Mucosa of rectum (tissue), 2 donors: ENCODE measurements at regions not wholly inside any gene's neighbourhood (a gene's known extent, or its start where the extent isn't known, plus 50 kb on each side); places are given as distances from the start of the nearest gene placed in this dataset.
"Not testable (repeated sequence)": the region's sequence is repeated elsewhere in the genome, so short reads cannot be mapped to it uniquely, and the experiment has no call there.

Experiments used
- H3K27ac ChIP-seq, 2 donors: one replicate each; pipeline ENCODE4 v1.7.0; 2013; ENCODE audit warnings: inconsistent platforms in 2 of 2, low read depth in 2 of 2, low read length in 2 of 2
- H3K27me3 ChIP-seq, 2 donors: one replicate each; pipeline ENCODE4 v1.7.0; 2013; ENCODE audit warnings: low read length in 2 of 2; ENCODE audit not compliant: control insufficient read depth in 2 of 2, insufficient read depth in 2 of 2
- H3K36me3 ChIP-seq, 2 donors: one replicate each; pipeline ENCODE4 v1.7.0; 2013; ENCODE audit warnings: low read length in 2 of 2; ENCODE audit not compliant: control insufficient read depth in 2 of 2, insufficient read depth in 2 of 2
- H3K4me1 ChIP-seq, 2 donors: one replicate each; pipeline ENCODE4 v1.7.0; 2013; ENCODE audit warnings: low read length in 2 of 2, mild to moderate bottlenecking in 1 of 2; ENCODE audit not compliant: control insufficient read depth in 2 of 2, insufficient read depth in 2 of 2
- H3K4me3 ChIP-seq, 2 donors: one replicate each; pipeline ENCODE4 v1.7.0; 2013; ENCODE audit warnings: low read length in 2 of 2
- H3K9ac ChIP-seq, 2 donors: one replicate each; pipeline ENCODE4 v1.7.0; 2013; ENCODE audit warnings: low read length in 2 of 2, low read depth in 1 of 2, mild to moderate bottlenecking in 1 of 2
- H3K9me3 ChIP-seq, 2 donors: one replicate each; pipeline ENCODE4 v1.7.0; 2013; ENCODE audit warnings: low read length in 2 of 2; ENCODE audit not compliant: control insufficient read depth in 2 of 2
- donor health status: healthy.
- donor health status: Normal muscosa, but diverticular disease.

DNA sequence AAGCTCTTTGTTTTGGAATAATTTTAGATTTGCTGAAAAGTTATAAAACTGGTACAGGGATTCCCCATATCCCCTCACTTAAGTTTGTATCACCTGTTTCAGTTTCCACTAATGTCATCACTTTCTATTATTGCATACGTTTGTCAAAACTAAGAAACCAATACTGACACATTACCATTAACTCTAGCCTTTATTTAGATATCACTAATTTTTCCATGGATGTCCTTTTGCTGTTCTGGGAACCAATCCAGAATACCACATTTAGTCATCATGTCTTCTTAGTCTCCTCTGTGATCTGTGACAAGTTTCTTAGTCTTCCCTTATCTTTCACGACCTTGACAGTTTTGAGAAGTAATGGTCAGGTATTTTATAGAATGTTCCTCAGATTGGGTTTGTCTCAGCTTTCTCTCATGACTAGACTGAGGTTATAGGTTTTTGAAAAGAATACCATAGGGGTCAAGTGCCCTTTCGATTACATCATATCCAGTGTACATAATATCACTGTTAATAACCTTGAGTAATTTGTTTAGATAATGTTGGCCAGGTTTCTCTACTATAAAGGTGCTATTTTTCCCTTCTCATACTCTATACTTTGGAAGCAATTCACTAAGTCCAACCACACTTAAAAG lies 51.9 kb upstream of the NMUR2 start:
- Histone ChIP-seq H3K36me3 (no peaks in the 10 kb centered on the region), H3K4me1 (no peaks in the 10 kb centered on the region), H3K27me3 (no peaks in the 10 kb centered on the region), H3K27ac (no peak overlapping the region), H3K4me3 (no peak overlapping the region), H3K9me3 (no peaks in the 10 kb centered on the region), H3K9ac (no peak overlapping the region)

DNA sequence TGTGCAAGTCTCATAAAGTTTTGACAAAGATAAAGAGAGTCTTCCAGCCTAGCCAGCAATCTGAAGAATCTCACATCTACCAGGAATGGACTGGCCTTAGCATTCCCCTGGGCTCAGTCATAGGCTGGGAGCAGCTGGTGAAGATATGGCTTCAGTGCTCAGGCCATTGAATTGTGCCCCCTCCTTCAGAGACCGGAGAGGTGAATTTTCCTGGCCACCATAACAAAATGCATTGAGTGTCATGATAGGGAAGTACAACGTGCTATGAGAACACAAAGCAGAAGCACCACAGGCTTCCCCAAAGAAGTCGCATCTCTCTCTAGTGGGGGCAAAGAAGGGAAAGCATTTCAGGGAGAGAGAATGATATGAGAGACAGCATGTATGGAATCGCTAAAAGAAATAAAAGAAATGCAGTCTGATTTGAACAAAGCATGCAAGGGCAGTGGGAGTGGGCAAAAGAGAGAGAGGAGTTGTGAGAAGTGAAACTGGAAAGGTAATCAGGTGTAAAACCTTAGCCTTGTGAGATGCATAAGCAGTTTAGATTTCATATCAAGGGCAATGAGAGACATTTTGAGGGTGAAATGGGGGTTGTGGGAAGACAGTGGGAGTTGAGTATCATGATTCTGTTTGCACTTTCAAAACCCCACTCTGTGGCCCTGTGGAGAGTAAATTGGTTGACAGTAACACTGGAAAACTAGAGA lies 57.1 kb upstream of the NMUR2 start:
- Histone ChIP-seq H3K9me3 (no peaks in the 10 kb centered on the region), H3K36me3 (no peaks in the 10 kb centered on the region), H3K4me3 (no peak overlapping the region), H3K27ac (no peak overlapping the region), H3K4me1 (no peaks in the 10 kb centered on the region), H3K27me3 (no peaks in the 10 kb centered on the region), H3K9ac (no peak overlapping the region)

- Histone ChIP-seq H3K9me3 (no peaks in the 10 kb centered on the region), H3K27me3 (no peaks in the 10 kb centered on the region), H3K4me1 (no peaks in the 10 kb centered on the region)
Observed at GRCh38 chr5:152464048-152464447, 59.0 kb upstream of the NMUR2 start.

DNA sequence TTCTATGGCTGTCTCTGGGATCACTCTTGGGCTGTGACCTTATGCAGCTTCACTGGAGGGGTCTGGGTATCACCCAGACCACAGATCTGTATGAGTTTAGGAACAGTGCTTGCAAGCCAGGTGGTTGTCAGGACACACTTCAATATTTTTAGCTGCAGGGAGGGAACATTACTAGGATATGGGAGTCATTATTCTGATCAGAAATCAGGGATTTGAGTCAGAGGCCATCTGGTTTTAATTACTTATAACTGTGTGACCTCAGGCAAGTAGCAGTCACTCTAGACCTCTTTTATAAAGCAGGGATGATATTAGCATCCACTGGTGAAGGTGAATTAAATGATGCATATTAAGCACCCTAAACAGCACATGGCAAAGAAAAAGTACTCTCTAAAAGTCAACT lies 60.1 kb upstream of the NMUR2 start:
- no peaks in the 10 kb centered on the region for H3K4me1 ChIP-seq
- no peaks in the 10 kb centered on the region for H3K36me3 ChIP-seq
- no peak overlapping the region for H3K9ac ChIP-seq
- no peaks in the 10 kb centered on the region for H3K9me3 ChIP-seq
- H3K27me3 ChIP-seq: no peaks in the 10 kb centered on the region
- no peak overlapping the region for H3K4me3 ChIP-seq
- no peak overlapping the region for H3K27ac ChIP-seq

More at GRCh38 chr5:152464048-152464447, 59.0 kb upstream of the NMUR2 start:
- Histone ChIP-seq H3K9ac (no peak overlapping the region), H3K27ac (no peak overlapping the region), H3K4me3 (no peak overlapping the region), H3K36me3 (no peaks in the 10 kb centered on the region)

- Histone ChIP-seq H3K27me3 (no peaks in the 10 kb centered on the region), H3K9me3 (no peaks in the 10 kb centered on the region), H3K4me3 (no peak overlapping the region), H3K36me3 (no peaks in the 10 kb centered on the region), H3K27ac (no peak overlapping the region), H3K4me1 (no peaks in the 10 kb centered on the region), H3K9ac (no peak overlapping the region)
Observed at GRCh38 chr5:152466085-152466745, 61.1 kb upstream of the NMUR2 start.

- no peak overlapping the region for H3K9ac ChIP-seq
Observed at GRCh38 chr5:152470167-152470566, 65.1 kb upstream of the NMUR2 start.

DNA sequence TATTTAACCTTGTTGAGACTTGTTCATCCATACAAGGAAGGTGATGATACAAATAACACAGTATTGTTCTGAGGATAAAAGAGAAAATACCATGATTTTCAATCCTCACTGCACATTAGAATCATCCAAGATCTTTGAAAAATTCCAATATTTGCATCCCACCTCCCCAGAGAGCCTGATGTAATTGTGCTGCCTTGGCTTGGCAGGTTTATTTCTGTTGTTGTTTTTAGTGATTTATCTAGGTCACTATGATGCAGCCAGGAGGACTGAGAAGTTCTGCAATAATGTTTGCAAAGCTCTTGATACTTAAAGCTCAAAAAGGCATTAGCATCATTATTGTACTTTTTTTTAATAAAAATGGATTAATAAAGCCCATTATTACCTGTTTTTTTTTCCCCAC lies 67.0 kb upstream of the NMUR2 start:
- no peaks in the 10 kb centered on the region for H3K9me3 ChIP-seq
- H3K27me3 ChIP-seq: no peaks in the 10 kb centered on the region
- H3K27ac ChIP-seq: no peak overlapping the region
- no peak overlapping the region for H3K9ac ChIP-seq
- H3K36me3 ChIP-seq: no peaks in the 10 kb centered on the region
- H3K4me1 ChIP-seq: no peaks in the 10 kb centered on the region
- H3K4me3 ChIP-seq: no peak overlapping the region

More at GRCh38 chr5:152470167-152470566, 65.1 kb upstream of the NMUR2 start:
- H3K4me1 ChIP-seq: no peaks in the 10 kb centered on the region
- no peaks in the 10 kb centered on the region for H3K9me3 ChIP-seq
- H3K36me3 ChIP-seq: no peaks in the 10 kb centered on the region
- no peak overlapping the region for H3K4me3 ChIP-seq
- no peaks in the 10 kb centered on the region for H3K27me3 ChIP-seq
- no peak overlapping the region for H3K27ac ChIP-seq

DNA sequence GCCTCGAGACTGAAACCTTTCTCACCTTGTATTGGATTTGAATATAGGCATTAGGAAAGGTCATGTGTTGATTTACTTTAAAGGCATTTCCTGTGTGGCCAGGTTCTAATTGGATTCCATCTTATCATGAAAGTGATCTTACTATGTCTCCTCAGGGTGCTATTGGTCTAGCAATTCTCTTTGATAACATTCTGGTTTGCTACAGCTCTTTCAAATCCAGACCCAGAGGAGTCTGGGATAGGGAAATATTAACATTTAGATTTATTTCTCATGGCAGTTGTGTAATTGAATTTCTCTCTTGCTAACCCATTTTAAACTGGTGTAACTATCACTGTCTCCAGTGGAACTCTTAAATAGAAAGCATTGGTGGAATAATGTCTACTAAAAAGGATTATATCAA lies 69.9 kb upstream of the NMUR2 start:
- H3K4me3 ChIP-seq: no peak overlapping the region
- no peaks in the 10 kb centered on the region for H3K4me1 ChIP-seq
- H3K9me3 ChIP-seq: no peaks in the 10 kb centered on the region
- no peak overlapping the region for H3K27ac ChIP-seq
- no peaks in the 10 kb centered on the region for H3K27me3 ChIP-seq
- H3K9ac ChIP-seq: no peak overlapping the region
- no peaks in the 10 kb centered on the region for H3K36me3 ChIP-seq

GRCh38 chr5:152477536-152477935 lies 72.5 kb upstream of the NMUR2 start:
- Histone ChIP-seq H3K27me3 (no peaks in the 10 kb centered on the region), H3K27ac (no peak overlapping the region), H3K36me3 (no peaks in the 10 kb centered on the region), H3K9me3 (no peaks in the 10 kb centered on the region), H3K4me1 (no peaks in the 10 kb centered on the region), H3K9ac (no peak overlapping the region), H3K4me3 (no peak overlapping the region)

DNA sequence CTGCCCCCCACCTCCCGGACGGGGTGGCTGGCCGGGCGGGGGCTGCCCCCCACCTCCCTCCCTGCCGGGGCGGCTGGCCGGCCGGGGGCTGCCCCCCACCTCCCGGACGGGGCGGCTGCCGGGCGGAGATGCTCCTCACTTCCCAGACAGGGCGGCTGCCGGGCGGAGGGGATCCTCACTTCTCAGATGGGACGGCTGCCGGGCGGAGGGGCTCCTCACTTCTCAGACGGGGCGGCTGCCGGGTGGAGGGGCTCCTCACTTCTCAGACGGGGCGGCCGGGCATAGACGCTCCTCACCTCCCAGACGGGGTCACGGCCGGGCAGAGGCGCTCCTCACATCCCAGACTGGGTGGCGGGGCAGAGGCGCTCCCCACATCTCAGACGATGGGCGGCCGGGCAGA lies 74.8 kb upstream of the NMUR2 start:
- not testable (repeated sequence) for H3K4me1 ChIP-seq

More for the DNA sequence above, 74.8 kb upstream of the NMUR2 start:
- H3K4me3 ChIP-seq, H3K27ac ChIP-seq, H3K27me3 ChIP-seq, H3K9me3 ChIP-seq, H3K9ac ChIP-seq, H3K36me3 ChIP-seq: not testable (repeated sequence)
